ENCODE measurements at regions not wholly inside any gene's neighbourhood (a gene's known extent, or its start where the extent isn't known, plus 50 kb on each side); places are given as distances from the start of the nearest gene placed in this dataset.

GRCh38 chr3:177300842-177301241 lies 103.6 kb upstream of the TBL1XR1 start:
- no peak for DNase-seq (ENCODE audit: low read depth in 2 of 2)

- no peak for DNase-seq (ENCODE audit: low read depth in 2 of 2)
These were observed 109.0 kb upstream of the TBL1XR1 start for GRCh38 chr3:177306252-177306651.

GRCh38 chr3:177307391-177307790 lies 110.1 kb upstream of the TBL1XR1 start:
- DNase-seq (ENCODE audit: low read depth in 2 of 2): no peak

DNA sequence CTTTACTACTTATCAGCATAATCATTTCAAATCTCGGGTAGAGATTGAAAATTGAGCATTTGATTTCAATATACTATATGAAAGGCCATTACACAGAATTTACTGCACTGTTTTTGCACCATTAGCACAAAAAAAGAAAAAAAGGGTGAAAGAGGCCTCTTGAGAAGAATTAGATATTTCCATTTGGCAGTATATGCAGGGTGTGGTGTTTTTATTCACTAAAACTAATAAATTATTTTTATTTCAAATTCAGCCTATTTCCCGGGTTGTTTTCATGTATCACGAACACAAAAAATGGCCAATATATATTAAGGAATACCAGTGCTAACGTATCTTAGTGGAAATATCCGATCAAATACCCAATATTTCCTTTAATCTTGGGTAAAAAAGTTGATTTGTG lies 110.5 kb upstream of the TBL1XR1 start:
- no peak for DNase-seq (ENCODE audit: low read depth in 2 of 2)

GRCh38 chr3:177308286-177308685 lies 111.0 kb upstream of the TBL1XR1 start:
- DNase-seq (ENCODE audit: low read depth in 2 of 2): no peak

DNA sequence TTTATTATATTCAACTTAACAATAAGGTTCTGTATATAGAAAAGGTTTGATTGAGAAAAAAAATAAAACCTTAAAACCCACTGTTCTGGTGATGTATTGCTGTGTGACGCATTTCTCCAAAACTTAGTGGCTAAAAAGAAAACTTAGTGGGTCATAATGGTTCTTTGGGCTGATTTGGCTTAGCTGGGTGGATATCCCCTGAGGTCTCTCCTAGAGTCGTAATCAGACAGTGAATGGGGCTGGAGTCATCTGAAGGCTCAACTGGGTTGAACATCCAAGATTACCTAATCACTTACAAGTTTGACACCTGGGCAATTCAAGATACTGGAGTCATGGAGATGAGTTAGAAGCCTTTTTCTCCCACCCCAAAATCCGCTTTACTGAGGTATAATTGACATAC lies 111.6 kb upstream of the TBL1XR1 start:
- no peak for DNase-seq (ENCODE audit: low read depth in 2 of 2)

GRCh38 chr3:177312491-177312890 lies 115.2 kb upstream of the TBL1XR1 start:
- no peak for DNase-seq (ENCODE audit: low read depth in 2 of 2)

DNA sequence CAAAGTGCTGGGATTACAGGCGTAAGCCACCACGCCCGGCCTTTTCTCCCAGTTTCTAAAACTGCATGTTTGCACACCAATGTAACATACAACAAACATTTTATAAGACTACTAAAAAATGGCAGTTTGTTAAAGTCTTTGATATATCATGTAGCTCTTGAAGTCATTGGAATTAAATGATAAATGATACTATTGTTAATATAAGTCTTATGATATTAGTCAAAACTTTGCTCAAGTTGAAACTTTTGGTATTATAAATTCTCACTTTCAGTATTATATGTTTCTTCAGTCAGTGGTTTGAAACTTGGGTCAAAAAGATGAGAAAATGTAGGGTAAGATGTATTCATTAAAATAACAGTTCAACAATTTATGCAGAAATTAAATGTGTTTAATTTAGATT lies 117.6 kb upstream of the TBL1XR1 start:
- no peak for DNase-seq (ENCODE audit: low read depth in 2 of 2)

DNA sequence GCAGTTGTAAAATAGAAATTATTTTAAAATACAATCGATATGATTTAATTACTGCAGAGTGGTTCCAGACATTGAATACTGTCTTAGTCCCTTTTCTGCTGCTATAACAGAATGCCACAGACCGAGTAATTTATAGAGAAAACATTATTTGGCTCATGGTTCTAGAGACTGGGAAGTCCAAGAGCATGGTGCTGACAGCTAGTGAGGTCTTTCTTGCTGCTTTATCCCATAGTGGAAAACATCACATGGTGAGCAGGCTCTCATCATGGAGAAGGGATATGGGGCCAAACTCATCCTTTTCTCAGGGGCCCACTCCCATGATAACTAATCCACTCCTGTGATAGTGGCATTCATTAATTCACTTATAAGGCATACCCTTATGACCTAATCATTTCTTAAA lies 120.0 kb upstream of the TBL1XR1 start:
- DNase-seq (ENCODE audit: low read depth in 2 of 2): no peak

DNA sequence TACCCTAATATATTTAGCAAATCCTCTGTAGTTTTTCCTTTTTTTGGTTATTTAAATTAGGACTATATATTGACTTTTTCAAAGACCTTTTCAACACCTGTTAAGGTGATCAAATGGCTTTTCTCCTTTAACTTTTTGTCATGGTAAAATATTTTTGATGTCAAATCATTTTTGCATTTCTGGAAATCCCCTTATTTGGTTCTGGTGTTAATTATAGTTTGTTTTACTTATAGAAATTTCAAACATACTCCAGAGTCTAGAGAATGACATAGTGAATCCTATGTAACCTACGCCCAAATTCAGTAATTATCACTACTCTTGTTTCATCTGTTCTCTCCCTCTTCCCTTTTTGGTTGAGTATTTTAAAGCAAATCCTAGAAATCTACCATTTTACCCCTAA lies 121.3 kb upstream of the TBL1XR1 start:
- no peak for DNase-seq (ENCODE audit: low read depth in 2 of 2)

- DNase-seq (ENCODE audit: low read depth in 2 of 2): no peak
These were observed 123.5 kb upstream of the TBL1XR1 start for GRCh38 chr3:177320765-177321247.

GRCh38 chr3:177321819-177322218 lies 124.5 kb upstream of the TBL1XR1 start:
- no peak for DNase-seq (ENCODE audit: low read depth in 2 of 2)

DNA sequence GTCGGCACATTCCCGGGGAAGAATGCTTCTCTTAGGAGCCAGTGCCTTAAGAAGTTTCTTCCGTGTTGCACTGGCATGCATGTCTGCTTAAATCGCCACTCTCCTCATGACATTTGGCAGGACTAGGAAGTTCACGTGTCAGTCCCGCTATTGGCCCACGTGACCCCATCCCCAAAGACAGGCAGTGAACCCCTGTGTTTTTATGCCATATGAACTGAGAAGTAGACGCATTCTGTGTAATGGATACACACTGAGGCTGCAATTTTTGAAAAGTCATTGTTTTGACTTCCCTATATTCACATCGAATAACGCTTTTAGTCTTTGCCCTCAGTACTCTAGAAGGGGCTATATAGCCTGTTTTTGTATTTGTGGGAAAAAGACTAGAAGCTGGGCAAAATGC lies 125.6 kb upstream of the TBL1XR1 start:
- DNase-seq (ENCODE audit: low read depth in 2 of 2): no peak

DNA sequence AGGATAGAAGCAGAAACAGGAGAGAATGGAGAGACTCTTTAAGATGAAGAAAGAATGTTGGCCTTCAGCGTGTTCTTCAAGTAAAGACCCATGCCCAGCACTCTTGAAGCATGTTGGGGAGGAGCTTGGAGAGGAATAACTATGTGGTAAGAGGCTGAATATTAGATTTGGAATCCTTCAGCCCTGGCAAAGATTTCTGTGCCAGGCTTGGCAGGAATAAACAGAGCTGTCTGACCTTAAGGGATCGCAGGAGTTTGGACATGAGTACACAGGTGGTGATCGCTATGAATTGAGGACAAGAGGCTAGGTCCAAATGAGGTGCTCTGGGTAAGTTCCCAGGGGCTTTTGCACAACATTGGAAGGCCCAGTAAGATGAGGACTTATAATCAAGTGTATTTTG lies 132.6 kb upstream of the TBL1XR1 start:
- DNase-seq (ENCODE audit: low read depth in 2 of 2): no peak

DNA sequence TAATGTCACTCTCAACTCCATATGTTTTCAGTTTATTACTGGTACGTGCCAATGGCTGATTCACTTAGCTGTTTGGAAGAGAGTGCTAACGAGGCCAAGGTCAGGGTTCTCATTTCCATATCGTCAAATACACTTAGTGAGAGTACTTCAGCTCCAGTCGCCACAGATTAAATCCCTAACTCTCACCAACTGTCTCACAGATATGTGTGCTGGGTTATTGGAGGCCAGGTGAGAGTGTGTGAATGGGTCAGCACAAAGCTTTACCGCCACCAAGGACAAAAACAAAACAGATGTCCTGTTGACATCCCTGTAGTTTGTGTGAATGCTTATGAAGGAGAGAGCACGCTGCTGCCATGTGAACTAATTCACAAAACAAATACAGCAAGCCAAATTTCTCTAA lies 133.5 kb upstream of the TBL1XR1 start:
- no peak for DNase-seq (ENCODE audit: low read depth in 2 of 2)

DNA sequence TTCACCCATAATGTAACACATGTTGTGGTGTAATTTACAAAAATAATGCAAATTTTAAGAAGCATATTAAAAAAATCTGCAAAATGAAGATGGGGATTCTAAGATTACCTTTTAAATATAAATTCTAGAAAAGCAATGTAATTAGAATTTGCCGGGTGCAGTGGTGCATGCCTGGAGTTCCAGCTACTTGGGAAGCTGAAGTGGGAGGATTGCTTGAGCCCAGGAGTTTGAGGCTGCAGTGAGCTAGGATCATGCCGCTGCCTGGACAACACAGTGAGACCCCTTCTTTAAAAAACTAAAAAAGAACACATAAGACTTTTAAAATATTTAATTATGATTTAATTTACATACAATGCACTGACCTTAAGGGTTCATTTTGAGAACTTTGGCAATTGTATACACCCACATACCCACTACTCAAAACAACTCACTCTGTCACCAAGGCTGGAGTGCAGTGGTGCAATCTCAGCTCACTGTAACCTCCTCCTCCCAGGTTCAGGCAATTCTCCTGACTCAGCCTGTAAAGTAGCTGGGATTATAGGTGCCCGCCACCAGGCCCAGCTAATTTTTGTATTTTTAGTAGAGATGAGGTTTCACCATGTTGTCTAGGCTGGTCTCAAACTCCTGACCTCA lies 134.0 kb upstream of the TBL1XR1 start:
- no peak for DNase-seq (ENCODE audit: low read depth in 2 of 2)

GRCh38 chr3:177332955-177333354 lies 135.7 kb upstream of the TBL1XR1 start:
- DNase-seq (ENCODE audit: low read depth in 2 of 2): no peak

GRCh38 chr3:177333533-177334520 lies 136.5 kb upstream of the TBL1XR1 start:
- no peak for DNase-seq (ENCODE audit: low read depth in 2 of 2)

GRCh38 chr3:177334803-177335202 lies 137.5 kb upstream of the TBL1XR1 start:
- DNase-seq (ENCODE audit: low read depth in 2 of 2): no peak

- no peak for DNase-seq (ENCODE audit: low read depth in 2 of 2)
These were observed 138.4 kb upstream of the TBL1XR1 start for GRCh38 chr3:177335728-177336127.

GRCh38 chr3:177336873-177337450 lies 139.7 kb upstream of the TBL1XR1 start:
- no peak for DNase-seq (ENCODE audit: low read depth in 2 of 2)

GRCh38 chr3:177337541-177338331 lies 140.5 kb upstream of the TBL1XR1 start:
- peak; percentile 40 to 53 for DNase-seq (ENCODE audit: low read depth in 2 of 2)

All from stimulated activated CD8-positive, alpha-beta memory T cell treated with anti-CD3 and anti-CD28 coated beads, Interleukin-15, amount 100 ng/mL, for 4 hours (primary cell).